HG02852 (cell line): ENCODE measurements at regions not wholly inside any gene's neighbourhood (a gene's known extent, or its start where the extent isn't known, plus 50 kb on each side); places are given as distances from the start of the nearest gene placed in this dataset.

Experiments used
- ATAC-seq: cut with Tn5 transposase; IDR thresholded peaks from one replicate; pipeline ENCODE4 v1.9.1; 2021; ENCODE audit warnings: mild to moderate bottlenecking, moderate library complexity; ENCODE audit not compliant: unreplicated experiment

DNA sequence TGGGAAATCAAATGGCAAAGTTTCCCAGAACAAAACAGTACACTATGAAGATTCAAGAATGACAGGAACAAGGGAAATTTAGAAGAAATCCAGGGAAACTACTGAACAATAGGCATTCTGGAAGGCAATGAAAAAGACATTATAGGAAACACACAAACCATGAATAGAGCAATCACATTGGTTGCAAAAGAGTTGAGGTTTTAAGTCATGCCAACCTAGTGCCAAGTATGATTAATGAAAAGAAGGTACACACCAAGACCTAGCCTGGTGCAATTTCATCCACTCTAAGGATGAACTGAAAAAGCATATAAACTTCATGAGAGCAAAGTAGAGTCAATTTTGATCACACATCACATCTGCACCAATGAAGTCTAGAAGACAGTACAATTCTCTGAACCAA lies 326.9 kb downstream of the PDHA2 start:
- no peak for ATAC-seq

DNA sequence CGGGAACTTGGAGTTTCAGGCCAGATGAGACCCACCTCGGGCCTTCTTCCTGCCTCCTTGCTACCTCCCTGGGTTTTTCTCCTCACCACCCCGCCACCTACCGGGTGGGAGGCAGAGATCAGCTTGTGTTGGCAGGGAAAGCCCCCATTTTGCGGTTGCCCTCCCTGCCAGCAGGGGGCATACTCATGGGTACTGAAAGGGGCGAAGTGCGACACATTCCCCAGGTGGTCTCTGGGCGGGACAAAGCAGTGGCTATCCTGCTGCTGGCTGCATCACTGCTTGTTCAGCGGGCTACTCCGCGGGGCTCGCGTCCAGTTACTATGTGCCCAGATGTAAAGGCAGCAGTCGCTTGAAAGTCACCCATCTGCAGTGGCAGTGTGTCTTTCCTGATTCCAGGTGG lies 330.3 kb downstream of the PDHA2 start:
- ATAC-seq, result no peak

DNA sequence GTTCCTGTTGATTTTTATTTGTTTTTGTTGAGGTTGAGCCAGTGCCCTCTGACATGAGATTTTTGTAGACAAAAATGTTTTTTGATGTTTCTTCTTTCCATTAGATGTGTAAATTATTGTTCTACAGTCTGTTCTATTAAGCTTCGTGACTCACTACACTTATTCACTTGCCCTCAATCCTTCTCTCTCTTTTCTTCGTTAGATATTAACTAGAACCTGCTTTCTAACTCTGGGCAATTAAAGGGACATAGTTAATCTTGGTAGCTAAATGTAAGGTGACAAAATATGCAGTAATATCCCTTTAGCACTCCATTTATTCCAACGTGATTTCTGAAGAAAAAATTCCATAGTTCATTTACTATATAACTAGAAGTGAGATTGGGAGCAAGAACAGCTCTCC lies 333.9 kb downstream of the PDHA2 start:
- ATAC-seq, result no peak

DNA sequence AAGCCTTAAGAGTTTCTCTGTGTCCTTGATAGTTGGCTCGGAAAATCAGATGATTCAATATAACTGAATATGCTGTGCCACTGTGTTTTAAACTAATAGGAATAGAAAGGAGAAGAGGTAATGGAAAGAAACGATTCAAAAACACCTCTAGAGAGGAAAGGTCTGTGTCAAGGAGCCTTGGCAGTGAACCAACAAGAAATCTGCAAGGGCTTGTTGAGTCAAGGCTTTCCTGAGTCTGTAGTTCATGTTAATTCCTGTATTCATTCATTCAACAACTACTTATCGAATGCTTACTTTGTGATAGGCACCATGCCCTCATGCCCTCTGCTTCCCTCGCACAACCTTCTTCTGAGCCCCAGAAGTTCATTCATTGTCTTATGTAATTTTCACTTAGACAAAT lies 336.0 kb downstream of the PDHA2 start:
- ATAC-seq, result no peak

DNA sequence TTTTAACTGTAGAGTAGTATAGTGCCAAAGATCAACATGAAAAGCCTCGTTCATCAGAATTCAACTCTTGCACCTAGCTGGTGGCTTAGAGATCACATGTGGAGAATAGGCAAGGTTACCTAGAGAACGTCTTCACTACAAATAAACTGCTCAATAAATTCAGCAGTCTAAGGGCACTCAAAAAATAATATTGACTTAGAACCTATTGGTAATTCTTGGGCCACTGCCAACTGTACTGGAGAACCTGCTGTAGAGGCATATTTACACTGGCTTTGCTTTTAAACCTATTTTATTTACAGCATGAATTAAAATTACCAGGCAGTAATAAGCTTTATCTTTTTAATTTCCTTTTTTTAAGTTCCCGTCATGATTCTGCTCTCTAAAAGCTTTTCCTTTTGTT lies 343.7 kb downstream of the PDHA2 start:
- no peak for ATAC-seq

DNA sequence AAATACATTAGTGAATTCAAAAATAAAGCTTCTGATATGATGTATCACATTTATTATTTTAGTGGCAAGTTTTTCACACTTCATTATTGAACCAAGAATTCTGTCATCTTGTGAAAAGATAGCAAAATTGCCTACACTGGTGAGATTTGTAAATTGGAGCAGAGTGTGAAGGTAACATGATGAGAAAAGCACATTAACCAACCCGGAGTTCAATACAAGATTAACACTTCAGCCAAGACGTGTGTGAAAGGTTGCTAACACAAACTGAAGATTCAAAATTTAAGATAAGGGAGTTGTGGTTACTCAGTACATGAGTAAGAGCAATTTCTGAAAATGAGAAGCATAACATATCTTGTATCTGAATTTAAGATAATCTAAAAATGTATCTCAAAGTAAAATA lies 346.7 kb downstream of the PDHA2 start:
- ATAC-seq, result no peak

DNA sequence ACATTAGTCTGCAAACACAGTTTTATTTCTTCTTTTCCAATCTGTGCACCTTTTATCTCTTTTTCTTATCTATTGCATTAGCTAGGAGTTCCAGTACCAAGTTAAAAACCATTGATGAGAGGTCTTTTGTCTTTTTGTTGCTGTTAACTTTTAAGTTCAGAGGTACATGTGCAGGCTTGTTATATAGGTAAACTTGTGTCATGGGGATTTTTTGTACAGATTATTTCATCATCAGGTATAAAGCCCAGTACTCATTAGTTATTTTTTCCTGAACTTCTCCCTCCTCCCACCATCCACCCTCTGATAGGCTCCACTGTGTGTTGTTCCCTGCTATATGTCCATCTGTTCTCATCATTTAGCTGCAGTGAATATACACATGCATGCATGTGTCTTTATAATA lies 349.9 kb downstream of the PDHA2 start:
- ATAC-seq, result no peak

DNA sequence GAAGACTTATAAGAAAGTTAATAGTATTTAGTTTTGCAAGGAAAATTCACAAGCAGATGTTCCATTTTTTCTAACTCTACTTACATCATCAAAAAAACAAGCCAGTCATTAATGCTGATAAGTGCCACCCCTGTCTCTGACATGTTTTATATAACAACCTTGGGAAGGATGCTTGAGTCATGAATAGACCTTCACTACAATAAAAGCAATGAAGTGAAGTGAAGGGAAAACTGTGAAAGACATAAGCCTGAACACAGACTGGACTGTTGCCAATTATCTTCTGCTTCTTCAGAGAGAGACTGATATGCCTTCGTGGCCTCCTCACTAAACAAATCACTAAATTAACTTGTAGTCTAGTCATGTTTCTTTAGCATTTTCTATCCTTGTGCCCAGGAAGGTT lies 353.2 kb downstream of the PDHA2 start:
- ATAC-seq, result no peak

DNA sequence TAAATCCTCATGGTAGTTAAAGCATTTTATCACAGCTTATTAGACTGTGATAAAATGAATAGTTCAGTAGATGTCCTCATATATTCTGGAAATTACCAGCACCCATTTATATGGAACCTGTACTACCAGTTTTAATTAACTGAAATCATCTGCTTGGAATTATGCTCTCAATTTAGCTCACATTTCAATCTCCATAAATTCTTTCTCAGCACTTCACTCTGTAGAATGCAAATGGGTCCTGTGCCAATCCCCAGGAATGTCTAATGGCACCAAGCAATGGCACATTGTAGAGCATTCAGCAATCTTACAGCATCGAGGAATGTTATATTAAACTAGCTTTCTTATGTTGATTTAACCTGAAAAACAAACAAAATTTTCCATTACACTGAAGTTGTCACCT lies 355.1 kb downstream of the PDHA2 start:
- ATAC-seq, result no peak

DNA sequence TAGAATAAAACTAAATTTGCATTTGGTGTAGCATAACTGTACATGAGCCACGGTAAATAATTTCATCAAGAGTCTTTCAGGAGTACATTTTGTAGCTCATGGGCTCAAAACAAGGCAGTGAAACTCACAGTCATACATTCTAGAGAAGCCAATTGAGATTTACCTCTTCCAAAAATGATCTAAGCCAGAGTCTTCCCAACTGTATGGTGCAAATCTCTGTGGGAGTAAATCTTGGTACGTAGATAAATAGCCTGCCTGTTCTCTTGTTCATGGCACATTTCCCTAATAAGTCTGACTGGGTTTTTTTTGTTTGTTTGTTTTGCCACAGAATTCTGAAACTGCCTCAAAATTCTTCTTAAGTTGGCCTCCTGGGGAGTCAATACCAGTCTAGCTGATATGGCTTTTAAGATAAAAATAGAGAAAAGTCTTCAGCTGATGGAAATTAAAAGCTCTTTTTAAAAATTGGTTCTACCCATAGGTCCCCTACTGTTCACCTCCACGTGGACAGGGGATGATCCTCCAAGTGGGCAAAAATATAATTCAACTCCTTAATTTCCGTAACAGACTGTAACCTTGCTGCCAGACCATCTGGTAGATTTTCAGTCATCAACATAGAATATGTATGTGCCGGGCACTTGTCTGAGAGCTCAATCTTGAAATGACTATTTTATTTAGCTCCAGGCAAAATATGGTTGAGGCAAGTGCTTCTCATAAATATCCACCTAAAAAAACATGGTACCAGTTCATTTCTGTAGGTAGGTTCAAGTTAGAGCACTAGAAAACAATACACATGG lies 365.4 kb downstream of the PDHA2 start:
- ATAC-seq, result no peak

DNA sequence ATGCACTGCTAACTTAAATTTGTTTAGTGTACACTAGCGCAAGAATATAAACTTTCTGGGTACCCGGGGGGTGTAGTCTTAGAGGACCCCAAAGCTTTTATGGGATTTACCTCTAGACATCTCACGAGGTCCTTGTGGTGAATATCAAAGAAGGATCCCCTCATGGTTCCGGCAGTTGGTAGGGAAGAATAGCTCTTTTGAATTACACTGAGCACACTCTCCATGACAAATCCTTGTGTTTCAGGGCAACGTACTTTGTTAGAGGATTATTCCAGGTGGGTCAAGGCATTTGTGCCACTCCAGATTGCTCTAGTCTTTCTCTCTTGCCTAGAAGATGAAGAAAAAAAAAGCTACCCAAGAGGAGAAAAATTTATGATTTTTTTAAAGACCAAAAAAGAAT lies 387.6 kb downstream of the PDHA2 start:
- no peak for ATAC-seq

DNA sequence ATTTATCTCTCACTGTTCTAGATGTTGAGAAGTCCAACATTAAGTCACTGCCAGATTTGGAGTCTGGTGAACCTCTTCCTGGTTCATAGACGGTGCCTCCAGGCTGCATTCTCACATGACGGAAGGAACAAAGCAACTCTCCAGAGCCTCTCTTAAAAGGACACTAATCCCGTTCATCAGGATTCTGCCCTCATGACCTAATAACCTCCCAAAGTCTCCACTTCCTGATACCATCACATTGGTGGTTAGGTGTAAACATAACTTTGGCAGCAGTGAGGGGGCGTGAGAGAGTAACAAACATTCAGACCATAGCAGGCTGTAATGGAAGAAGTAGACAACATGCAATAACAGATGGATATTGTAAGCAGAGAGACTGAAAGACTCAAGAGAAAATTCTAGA lies 388.6 kb downstream of the PDHA2 start:
- no peak for ATAC-seq

DNA sequence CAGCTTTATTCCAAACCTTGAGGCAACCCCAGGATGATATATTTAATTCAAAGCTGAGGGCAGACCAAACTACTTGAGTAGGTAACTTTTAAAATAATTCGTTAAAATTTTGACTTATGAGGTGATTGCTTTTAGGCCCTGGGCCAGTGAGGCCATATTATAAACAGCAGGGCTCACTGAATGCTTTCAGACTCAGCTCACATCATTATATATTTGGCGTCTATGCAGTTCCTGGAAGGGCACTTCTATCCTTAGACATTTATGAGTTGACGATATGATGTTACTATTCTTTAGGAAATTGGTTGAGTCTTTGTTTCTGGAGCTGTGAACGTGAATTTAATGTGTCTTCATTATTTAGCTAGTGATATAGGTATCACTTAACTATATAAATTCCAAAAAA lies 400.1 kb downstream of the PDHA2 start:
- ATAC-seq, result no peak

DNA sequence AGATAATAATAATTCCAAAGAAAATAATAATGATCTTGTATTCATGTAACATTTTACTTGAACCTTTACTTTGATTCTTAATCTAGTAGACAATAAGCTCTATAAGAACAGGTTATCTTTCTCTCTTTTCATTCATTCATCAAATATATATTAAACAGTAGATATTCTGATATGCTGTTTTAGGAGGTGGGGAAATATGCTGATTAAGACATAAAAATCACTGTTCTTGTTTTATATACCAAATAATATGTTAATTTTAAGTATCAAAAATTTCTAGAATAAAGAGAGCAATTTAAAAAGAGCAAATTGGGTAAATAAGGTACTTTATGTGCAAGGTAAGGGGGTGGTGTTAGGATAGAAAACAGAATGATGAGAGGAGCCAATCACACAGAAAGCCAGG lies 401.9 kb downstream of the PDHA2 start:
- ATAC-seq, result no peak

DNA sequence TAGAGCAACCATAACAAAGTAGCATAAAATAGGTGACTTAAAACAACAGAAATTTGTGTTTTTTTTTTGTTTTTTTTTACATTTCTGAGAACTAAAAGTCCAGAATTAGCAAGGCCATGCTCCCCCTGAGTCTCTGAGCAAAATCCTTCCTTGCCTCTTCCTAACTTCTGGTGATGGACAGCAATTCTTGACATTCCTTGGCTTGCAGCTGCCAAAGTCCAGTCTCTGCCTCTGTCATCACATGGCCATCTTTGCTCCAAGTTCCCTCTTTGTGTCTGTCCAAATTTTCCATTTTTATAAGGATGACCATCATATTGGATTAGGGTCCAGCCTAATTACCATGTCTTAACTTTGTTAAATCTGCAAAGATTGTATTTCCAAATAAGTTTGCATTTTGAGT lies 407.2 kb downstream of the PDHA2 start:
- ATAC-seq, result no peak

DNA sequence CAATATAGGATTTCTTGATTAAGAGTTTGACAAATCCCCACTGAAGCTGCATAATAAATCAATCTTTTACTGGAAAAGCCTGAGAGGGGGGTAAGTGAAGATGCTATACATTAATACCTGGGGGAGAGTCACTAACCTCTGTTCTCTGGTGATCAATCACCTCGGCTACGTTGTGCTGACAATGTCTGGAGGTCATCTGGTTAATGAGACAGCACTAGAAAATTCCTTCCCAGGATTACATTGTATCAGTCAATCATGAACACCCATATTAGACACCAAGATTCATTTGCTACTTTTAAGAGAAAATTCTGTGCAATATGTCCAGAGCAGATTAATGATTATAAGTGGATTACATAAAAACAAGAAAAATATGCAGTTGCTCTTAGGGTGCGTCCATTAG lies 408.3 kb downstream of the PDHA2 start:
- no peak for ATAC-seq

DNA sequence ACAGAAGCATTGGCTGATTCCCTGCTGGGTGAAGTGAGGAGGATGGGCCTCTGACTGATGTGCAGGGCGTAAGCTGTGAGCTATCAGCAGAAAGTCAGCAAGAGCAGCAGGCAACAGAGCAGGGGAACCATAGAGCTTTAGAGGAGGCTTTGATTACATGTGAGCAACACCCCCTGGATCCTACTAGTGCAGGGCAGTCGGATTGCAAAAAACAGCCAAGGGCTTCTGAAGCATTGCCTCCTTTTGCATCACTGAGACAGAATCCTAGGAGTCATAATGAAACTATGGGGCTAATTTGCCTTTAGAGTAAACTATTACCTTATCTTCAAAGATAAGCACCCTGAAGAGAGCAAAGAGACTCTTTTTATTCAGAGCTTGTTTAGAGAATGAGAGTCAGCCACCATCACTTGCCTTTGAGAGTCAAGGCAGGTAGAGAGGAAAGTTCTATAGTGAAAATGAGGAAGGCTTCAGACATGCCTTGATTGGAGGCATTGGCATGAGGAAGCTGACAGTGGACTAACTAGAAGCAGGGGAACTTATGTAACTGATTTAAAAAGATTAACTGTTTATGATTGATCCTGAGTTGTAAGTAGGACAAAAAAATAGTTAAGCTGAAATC lies 420.3 kb downstream of the PDHA2 start:
- ATAC-seq, result no peak

DNA sequence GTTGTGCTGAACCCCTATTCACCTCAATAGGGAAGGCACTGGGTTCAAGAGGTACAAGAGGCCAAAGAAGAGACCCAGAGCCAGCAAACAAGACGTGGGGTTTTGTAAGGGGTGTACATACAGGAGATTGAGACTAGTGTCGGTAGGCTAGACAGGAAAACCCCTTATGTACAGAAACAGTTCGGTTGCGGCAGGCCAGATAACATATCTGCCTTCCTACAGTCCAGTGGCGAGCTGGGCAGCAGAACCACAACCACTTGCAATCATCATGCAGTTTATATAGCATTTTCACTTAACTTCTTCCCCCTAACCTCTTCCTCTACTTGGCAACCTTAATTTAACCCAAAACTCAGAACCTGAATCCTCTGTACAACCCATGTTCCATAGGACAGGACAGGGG lies 422.2 kb downstream of the PDHA2 start:
- no peak for ATAC-seq

DNA sequence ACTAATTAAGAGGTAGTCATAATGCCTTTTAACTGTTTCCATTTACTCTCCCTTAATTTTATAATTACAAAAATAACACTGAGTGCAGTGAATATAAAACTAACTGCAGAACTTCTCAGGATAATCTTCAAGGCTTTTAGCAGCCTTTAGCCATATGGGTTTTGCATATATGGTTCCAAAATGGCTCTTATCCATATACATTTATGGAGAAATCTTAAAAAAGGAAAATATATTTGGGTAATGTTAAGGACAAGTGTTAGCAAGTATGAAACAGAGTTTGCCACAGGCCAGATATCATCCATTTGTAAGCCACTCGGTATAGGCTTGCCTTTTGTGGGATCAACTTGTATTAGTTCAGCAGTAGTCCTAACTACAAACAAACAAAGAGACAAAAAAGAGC lies 423.4 kb downstream of the PDHA2 start:
- no peak for ATAC-seq

DNA sequence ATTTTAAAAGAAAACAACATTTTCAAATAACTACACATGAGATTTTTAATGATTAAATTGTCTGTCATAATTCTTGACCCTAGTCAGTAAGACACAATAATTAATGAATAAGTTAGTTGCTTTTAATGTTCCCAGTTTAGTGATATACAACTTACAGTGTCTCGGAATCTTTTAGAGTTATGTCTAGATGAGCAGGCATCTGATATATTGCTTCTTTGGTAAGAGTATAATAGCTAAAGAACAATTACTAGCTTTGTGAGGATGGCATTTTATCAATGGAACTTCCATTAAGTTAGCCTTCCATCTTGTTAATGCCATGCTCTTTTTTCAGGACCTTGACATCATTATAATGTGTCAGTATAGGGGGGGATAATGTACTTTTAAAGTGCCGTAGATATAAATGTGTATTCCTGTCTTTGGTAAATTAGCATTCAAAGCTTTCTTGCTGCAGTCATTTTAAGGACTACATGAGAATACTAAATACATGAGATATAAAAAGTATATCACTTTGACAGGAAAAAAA lies 425.1 kb downstream of the PDHA2 start:
- ATAC-seq, result no peak

DNA sequence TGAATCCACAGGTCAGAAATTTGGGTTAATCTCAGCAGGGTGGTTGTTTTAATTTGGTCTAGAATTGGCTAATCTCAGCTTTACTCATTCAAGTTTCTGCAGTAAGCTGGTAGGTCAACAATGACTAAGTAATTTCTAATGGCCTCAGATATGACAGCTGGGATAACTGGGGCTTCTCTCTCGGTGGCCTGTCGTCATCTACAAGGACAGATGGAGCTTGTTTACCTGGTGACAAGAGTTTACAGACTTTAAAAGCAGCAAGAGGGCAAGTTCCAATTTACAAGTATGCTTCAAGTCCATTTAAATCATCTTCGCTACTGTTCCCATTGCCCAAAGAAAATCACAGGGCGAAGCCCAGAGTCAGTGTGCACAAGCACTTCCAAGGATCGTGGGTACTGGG lies 453.9 kb downstream of the PDHA2 start:
- no peak for ATAC-seq

DNA sequence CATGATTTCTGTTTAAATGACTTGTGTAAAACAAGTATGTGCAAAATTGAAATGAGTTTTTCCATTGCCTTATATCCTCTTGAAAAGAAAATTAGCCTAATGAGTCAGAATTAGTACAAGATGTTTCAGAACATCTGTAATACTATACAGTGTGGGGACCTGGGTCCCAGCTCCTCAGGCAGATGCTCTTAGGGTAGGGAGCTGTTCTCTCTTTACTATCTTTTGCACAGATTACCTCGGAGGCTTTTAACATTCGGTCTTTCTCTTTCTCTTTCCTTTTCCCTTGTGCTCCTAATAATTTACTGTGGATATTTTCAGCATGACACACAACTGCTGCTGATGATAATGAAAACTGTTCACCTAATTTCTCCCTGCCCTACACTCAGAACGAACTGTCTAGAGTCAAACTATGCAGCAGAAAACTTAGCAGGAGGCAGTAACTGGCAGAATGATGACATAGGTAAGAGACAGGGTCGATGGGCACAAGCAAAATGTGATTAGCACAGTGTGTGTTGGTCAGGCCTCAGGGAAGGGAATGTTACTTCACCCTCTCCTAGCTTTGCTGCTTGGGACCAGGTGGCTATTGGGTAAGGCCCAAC lies 455.3 kb downstream of the PDHA2 start:
- ATAC-seq, result no peak
